NCI-H774 (cell line): ENCODE measurements at regions not wholly inside any gene's neighbourhood (a gene's known extent, or its start where the extent isn't known, plus 50 kb on each side); places are given as distances from the start of the nearest gene placed in this dataset.
"Not testable (repeated sequence)": the region's sequence is repeated elsewhere in the genome, so short reads cannot be mapped to it uniquely, and the experiment has no call there.

ENCODE experiments used
- DNase-seq: peaks from one replicate; lab custom pipeline; 2025; lab: John Stamatoyannopoulos, UW

GRCh38 chr4:131750006-131750405 lies 1399.1 kb upstream of the PCDH10 start:
- DNase-seq, result not testable (repeated sequence)

- not testable (repeated sequence) for DNase-seq
Observed at GRCh38 chr4:131750469-131750868, 1398.6 kb upstream of the PCDH10 start.

DNA sequence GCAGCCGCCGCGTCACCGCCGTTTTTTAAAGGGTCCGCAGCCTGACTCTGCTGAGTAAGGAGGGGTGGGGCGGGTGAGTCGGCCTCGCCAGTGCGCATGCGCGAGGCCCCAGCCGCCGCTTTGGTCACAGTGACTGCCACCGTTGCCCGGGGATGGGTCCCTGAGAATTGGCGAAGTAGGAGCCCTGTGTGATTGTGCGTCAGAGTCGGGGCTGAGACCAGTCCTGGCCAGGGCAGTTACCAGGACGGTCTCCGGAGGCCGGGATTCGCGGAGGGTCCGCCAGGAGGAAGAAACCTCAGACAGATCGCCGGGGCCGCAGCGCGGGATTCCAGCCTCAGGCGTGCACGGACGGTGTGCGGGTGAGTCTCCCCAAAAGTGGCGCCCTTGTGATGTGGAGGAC lies 1386.9 kb upstream of the PCDH10 start:
- not testable (repeated sequence) for DNase-seq

- DNase-seq, result no peak
Observed at GRCh38 chr4:131764730-131765129, 1384.4 kb upstream of the PCDH10 start.

- DNase-seq, result not testable (repeated sequence)
Observed at GRCh38 chr4:131774382-131774781, 1374.7 kb upstream of the PCDH10 start.

GRCh38 chr4:131810565-131810964 lies 1338.5 kb upstream of the PCDH10 start:
- DNase-seq, result not testable (repeated sequence)
